ENCODE measurements at regions not wholly inside any gene's neighbourhood (a gene's known extent, or its start where the extent isn't known, plus 50 kb on each side); places are given as distances from the start of the nearest gene placed in this dataset.

DNA sequence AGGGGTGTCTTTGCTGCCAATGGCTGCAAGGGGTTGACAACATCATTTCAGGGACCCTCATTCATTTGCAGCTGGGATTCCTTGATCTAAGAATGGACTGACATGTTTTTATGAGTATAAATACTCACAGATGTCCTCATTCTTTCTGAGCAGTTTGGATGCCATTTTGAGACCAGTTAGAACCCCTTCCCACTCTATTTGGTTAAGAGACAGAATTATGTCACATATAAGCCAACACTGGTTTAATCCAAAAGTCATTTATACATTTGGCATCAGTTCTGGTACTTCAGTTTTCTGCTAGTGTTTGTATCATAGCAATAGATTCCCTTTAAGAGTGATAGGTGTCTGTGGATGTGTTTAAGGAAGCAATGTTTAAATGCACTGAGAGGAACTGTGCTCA lies 248.8 kb downstream of the SAMD5 start:
- H3K4me1 Mint-ChIP-seq, result no peaks in the 10 kb centered on the region

DNA sequence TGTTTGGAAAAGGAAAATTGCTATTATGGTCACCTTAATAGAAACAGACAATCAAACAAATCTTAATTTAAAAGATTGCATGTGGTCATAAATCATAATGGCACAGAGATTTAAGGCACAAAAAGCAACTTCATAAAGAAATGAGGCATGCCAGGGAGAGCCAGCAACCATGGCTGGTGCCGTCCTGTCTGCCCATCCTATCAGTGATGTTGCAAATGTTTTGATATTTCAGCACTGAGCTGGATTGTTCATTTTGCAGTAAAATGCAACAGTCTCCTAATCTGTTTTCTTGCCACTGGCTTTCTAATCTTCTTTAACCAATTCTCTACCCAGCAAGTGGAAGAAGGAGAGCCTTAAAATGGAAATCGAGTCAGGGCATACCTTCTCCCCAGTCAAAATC lies 249.8 kb downstream of the SAMD5 start:
- H3K9me3 Mint-ChIP-seq, result no peaks in the 10 kb centered on the region
- no peak overlapping the region for H3K4me3 Mint-ChIP-seq
- no peaks in the 10 kb centered on the region for H3K36me3 Mint-ChIP-seq (ENCODE audit: low read depth)
- DNase-seq, result no peak
- no peaks in the 10 kb centered on the region for H3K4me1 Mint-ChIP-seq
- ChIA-PET POLR2A (no interaction called here), CTCF (no interaction called here)
- H3K27ac Mint-ChIP-seq, result no peak overlapping the region
- H3K27me3 Mint-ChIP-seq, result no peaks in the 10 kb centered on the region

More for the DNA sequence above, 248.8 kb downstream of the SAMD5 start:
- no peak for DNase-seq
- ChIA-PET POLR2A (no interaction called here), CTCF (no interaction called here)
- Mint-ChIP-seq H3K27ac (no peak overlapping the region), H3K36me3 (ENCODE audit: low read depth) (no peaks in the 10 kb centered on the region), H3K27me3 (no peaks in the 10 kb centered on the region), H3K4me3 (no peak overlapping the region), H3K9me3 (no peaks in the 10 kb centered on the region)

DNA sequence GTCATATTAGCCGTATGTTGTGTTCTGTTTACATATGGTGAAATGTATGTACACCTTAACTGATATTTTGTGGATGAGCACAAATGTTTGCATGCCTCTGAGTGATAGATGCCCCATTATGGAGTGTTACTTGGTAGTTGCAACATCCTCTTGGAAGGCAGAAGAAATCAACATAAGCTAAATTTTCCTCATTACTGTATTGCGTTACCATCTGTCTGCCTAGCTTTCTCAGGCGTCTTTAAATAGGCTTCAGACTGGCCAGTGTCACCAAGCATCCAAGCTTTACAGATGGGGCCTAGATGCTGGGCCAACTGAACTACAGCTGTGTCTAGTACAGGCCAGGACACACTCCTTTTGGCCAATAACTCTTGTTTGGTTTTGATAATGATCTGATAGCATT lies 250.6 kb downstream of the SAMD5 start:
- H3K27ac Mint-ChIP-seq, result no peak overlapping the region
- no peaks in the 10 kb centered on the region for H3K9me3 Mint-ChIP-seq
- POLR2A ChIA-PET, result no interaction called here
- H3K27me3 Mint-ChIP-seq, result no peaks in the 10 kb centered on the region
- no peak for DNase-seq
- no peak overlapping the region for H3K4me3 Mint-ChIP-seq
- no peaks in the 10 kb centered on the region for H3K4me1 Mint-ChIP-seq
- CTCF ChIA-PET, result interaction anchor here (0.6 kb wide), 1 partner anchor 262 kb away, joined by 3 read pairs; no protein-coding TSS in a partner anchor
- H3K36me3 Mint-ChIP-seq (ENCODE audit: low read depth), result no peaks in the 10 kb centered on the region

DNA sequence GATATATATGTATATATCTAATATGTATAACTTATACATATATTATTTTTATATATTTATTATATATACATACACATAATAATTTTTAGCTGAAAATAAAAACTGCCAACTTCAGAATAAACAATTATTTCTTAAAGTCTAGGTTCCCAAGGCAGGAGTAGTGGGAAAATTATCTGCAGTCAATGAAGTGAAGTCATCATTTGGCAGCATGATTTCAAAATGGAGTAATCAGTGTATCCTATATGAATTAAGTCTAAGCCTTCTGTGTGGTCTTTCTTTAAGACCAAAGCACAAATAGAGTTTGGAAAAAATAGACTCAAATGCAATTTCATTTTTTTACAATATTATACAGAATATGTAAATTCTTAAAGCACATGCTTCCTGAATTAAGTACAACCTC lies 251.0 kb downstream of the SAMD5 start:
- no peaks in the 10 kb centered on the region for H3K4me1 Mint-ChIP-seq
- H3K36me3 Mint-ChIP-seq (ENCODE audit: low read depth), result no peaks in the 10 kb centered on the region
- H3K27ac Mint-ChIP-seq, result no peak overlapping the region
- ChIA-PET CTCF (interaction anchor here (0.6 kb wide), 1 partner anchor 261 kb away, joined by 3 read pairs; no protein-coding TSS in a partner anchor), POLR2A (no interaction called here)
- H3K27me3 Mint-ChIP-seq, result no peaks in the 10 kb centered on the region
- H3K9me3 Mint-ChIP-seq, result no peaks in the 10 kb centered on the region
- no peak overlapping the region for H3K4me3 Mint-ChIP-seq
- no peak for DNase-seq

DNA sequence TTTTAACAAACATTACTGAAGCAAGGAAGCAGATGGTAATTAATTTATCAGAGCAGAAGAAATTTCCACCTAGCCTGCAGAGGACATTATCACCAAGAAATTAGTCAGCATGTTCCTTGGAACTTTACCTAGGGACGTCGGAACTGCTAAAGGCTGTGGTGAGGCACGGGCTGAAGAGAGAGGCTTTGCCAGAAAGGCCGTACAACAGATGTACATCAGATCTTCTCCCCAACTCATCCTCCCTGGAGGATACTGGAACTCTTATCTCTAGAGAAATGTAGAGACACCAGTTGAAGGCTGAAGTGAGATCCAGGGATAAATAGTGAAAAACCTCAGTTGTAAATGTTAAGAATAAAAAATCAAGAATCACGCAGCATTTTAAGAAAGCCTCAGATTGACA lies 257.1 kb downstream of the SAMD5 start:
- CTCF ChIA-PET, result no interaction called here
- H3K36me3 Mint-ChIP-seq (ENCODE audit: low read depth), result no peaks in the 10 kb centered on the region
- no peaks in the 10 kb centered on the region for H3K9me3 Mint-ChIP-seq
- no peaks in the 10 kb centered on the region for H3K27me3 Mint-ChIP-seq
- H3K27ac Mint-ChIP-seq, result no peak overlapping the region
- H3K4me1 Mint-ChIP-seq, result no peaks in the 10 kb centered on the region
- DNase-seq, result no peak
- POLR2A ChIA-PET, result no interaction called here
- H3K4me3 Mint-ChIP-seq, result no peak overlapping the region

DNA sequence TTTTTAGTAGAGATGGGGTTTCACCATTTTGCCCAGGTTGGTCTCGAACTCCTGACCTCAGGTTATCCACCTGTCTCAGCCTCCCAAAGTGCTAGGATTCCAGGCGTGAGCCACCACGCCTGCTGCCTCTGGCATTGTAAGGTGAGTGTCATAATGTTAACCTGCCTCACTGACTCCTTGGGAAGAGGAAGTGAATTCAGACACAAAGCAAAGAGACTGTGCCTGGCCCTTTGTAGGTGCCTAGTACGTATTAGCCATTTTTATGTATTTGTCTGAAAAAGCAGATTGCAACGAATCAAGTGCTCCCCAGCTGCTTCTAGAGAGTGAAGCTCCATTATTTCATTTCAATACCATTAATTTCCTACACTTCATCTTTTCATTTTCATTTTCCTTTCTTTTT lies 260.5 kb downstream of the SAMD5 start:
- ChIA-PET CTCF (no interaction called here), POLR2A (no interaction called here)
- H3K4me1 Mint-ChIP-seq, result no peaks in the 10 kb centered on the region
- no peak overlapping the region for H3K4me3 Mint-ChIP-seq
- no peaks in the 10 kb centered on the region for H3K9me3 Mint-ChIP-seq
- no peaks in the 10 kb centered on the region for H3K27me3 Mint-ChIP-seq
- H3K36me3 Mint-ChIP-seq (ENCODE audit: low read depth), result no peaks in the 10 kb centered on the region
- no peak overlapping the region for H3K27ac Mint-ChIP-seq
- no peak for DNase-seq

DNA sequence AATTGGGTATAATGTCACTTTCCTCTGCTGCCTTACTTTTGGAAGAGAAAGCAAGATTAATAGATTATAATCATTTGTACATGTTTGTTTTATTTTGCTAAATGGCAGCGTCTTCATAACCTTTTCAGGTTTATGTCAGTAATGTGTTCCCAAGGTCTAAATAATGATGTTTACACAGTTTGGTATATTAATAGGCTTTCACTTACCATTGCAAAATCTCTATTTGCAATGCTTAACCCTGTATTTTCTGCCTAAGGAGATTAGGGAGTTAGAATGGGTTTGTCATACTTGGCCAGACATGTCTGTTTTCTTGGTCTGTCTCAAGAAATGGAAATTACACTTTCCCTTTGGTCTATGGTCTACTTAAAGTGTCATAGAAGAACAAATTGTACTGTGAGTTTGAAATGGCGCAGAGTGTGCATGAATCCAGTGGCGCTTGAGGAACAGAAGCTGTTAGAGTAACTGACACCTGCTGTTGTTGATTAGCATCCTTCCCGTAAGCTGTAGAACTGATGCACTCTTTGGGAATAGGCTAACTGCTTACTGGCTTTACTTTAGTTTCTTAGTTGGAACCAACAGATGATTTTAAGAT lies 261.1 kb downstream of the SAMD5 start:
- Mint-ChIP-seq H3K36me3 (ENCODE audit: low read depth) (no peaks in the 10 kb centered on the region), H3K9me3 (no peaks in the 10 kb centered on the region), H3K27ac (no peak overlapping the region), H3K4me3 (no peak overlapping the region), H3K4me1 (no peaks in the 10 kb centered on the region), H3K27me3 (no peaks in the 10 kb centered on the region)
- CTCF ChIA-PET, result no interaction called here
- POLR2A ChIA-PET, result no interaction called here
- no peak for DNase-seq

DNA sequence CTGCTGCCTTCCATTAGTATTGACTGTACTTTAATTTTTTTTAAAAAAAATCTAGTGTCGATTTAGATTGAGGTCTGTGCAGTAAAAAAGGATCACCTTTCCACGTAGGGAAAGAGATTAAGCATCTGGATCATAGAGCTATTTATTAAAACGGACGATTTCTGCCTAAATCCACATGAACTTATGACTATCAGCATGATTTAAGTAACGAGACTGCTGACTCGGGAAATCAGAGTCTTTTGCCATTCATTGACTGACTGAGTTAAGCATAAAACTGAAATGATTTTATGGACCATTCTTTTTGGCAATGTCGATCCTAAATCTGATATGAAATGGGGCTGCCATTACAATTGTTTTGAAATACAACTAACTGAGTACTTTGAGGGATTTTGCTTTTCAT lies 261.7 kb downstream of the SAMD5 start:
- no peaks in the 10 kb centered on the region for H3K4me1 Mint-ChIP-seq
- no peak overlapping the region for H3K27ac Mint-ChIP-seq
- no peaks in the 10 kb centered on the region for H3K36me3 Mint-ChIP-seq (ENCODE audit: low read depth)
- H3K27me3 Mint-ChIP-seq, result no peaks in the 10 kb centered on the region
- no peak for DNase-seq
- POLR2A ChIA-PET, result no interaction called here
- H3K4me3 Mint-ChIP-seq, result no peak overlapping the region
- CTCF ChIA-PET, result no interaction called here
- H3K9me3 Mint-ChIP-seq, result no peaks in the 10 kb centered on the region

DNA sequence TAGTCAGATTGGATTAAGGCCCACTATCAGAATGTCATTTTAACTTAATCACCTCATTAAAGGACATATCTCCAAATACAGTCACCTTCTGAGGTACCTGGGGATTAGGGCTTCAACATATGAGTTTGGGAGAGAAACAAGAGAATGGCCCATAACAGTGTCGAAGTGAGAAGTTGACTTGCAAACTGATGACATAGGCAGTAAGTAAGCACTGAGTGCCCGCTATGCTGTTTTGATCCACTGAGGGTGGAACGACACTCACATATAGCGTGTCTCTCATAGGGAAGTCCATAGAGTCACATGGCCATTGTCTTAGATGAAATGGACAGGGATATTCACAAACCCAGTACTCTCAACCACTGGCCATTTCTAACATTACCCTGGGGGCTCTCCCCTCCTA lies 264.2 kb downstream of the SAMD5 start:
- no peak overlapping the region for H3K27ac Mint-ChIP-seq
- H3K36me3 Mint-ChIP-seq (ENCODE audit: low read depth), result no peaks in the 10 kb centered on the region
- no peaks in the 10 kb centered on the region for H3K4me1 Mint-ChIP-seq
- H3K27me3 Mint-ChIP-seq, result no peaks in the 10 kb centered on the region
- POLR2A ChIA-PET, result no interaction called here
- no peak for DNase-seq
- H3K4me3 Mint-ChIP-seq, result no peak overlapping the region
- CTCF ChIA-PET, result no interaction called here
- H3K9me3 Mint-ChIP-seq, result no peaks in the 10 kb centered on the region

DNA sequence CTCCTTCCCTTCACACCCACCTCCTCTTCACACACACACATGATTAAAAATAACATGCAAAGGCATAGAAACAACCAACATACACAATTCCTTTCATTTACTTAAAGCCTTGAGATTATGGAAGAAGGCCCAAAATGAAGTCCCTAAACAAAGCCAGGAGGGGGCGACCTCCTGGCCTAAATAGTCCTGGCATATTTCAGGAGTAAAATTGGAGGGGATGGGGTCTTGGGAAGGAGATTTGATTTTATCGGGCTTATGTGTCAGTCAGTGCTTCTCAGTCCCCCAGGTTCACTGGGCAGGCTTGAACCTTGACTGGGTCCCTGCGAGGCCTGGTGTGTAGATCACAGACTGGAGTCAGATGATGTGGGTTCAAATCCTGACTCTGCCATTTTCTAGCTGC lies 266.4 kb downstream of the SAMD5 start:
- DNase-seq, result no peak
- H3K36me3 Mint-ChIP-seq (ENCODE audit: low read depth), result no peaks in the 10 kb centered on the region
- H3K27me3 Mint-ChIP-seq, result no peaks in the 10 kb centered on the region
- no peaks in the 10 kb centered on the region for H3K9me3 Mint-ChIP-seq
- ChIA-PET POLR2A (no interaction called here), CTCF (no interaction called here)
- H3K27ac Mint-ChIP-seq, result no peak overlapping the region
- H3K4me3 Mint-ChIP-seq, result no peak overlapping the region
- no peaks in the 10 kb centered on the region for H3K4me1 Mint-ChIP-seq

DNA sequence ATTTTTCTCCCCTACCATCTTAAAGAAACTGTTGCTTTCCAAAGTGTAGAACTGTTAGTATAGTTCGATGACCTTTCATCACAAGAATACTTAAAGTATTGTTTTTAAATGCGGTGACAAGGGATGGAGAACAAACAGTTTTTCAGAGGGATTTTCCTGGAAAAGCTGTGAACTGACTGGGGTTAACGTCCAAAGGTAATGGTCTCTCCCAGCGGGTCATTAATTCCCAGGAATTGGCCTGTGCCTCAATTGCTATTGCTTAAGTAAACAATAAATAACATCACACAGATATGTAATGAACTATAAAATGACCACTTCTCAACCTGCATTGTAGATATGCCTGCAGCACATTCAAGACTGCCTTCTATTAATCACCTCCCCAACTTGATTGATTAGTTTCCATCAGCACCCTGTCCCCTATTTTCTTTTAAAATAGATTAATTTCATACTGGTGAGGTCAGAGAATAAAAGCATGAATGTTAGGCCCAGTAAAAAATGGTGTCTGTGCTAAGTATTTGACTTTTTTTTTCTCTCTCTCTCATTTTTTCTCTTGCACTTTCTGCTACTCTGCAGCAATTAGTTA lies 268.2 kb downstream of the SAMD5 start:
- ChIA-PET CTCF (no interaction called here), POLR2A (no interaction called here)
- Mint-ChIP-seq H3K27ac (no peak overlapping the region), H3K27me3 (no peaks in the 10 kb centered on the region), H3K4me3 (no peak overlapping the region), H3K9me3 (no peaks in the 10 kb centered on the region), H3K36me3 (ENCODE audit: low read depth) (no peaks in the 10 kb centered on the region), H3K4me1 (no peaks in the 10 kb centered on the region)
- DNase-seq, result no peak

DNA sequence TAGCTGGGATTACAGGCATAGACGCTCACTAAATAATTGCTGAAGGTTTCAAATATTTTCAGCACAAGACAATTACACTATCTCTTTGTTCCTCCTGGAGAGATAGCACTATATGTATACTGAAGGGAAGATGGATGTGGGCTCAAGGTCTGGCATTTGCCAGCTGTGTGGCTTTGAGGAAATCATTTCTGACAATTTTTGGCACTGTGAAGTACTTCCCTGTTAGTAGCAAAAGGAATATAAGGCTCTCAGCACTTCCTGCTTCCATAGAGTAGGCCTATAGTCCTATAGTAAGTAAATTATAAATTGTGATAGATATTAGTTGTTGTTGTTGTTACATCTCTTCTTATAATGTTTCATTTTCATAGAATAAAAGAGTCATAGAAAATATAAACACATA lies 271.1 kb downstream of the SAMD5 start:
- H3K27me3 Mint-ChIP-seq, result no peaks in the 10 kb centered on the region
- DNase-seq, result no peak
- CTCF ChIA-PET, result interaction anchor here (0.6 kb wide), 1 partner anchor 139 kb away, joined by 3 read pairs; no protein-coding TSS in a partner anchor
- H3K9me3 Mint-ChIP-seq, result no peaks in the 10 kb centered on the region
- H3K27ac Mint-ChIP-seq, result no peak overlapping the region
- H3K4me3 Mint-ChIP-seq, result no peak overlapping the region
- no peaks in the 10 kb centered on the region for H3K4me1 Mint-ChIP-seq
- POLR2A ChIA-PET, result no interaction called here
- no peaks in the 10 kb centered on the region for H3K36me3 Mint-ChIP-seq (ENCODE audit: low read depth)

DNA sequence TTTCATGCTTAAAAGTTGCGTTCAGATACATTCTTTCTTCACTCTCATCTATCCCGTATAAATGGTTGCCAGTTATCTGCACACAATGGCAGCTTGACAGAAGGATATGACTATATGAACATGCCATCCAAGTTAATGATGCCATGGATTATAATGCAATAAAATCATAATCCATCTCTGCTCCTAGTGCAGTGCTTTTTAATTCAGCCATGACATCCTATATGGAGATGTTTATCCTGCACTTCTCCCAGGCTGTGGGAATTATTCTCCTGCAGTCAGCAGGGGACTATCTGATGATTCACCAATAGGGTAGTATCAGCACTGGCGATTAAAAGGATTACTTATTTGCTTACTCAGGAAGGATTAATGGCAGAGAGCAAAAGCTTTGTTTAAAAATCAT lies 273.8 kb downstream of the SAMD5 start:
- no peaks in the 10 kb centered on the region for H3K4me1 Mint-ChIP-seq
- no peaks in the 10 kb centered on the region for H3K27me3 Mint-ChIP-seq
- POLR2A ChIA-PET, result no interaction called here
- H3K36me3 Mint-ChIP-seq (ENCODE audit: low read depth), result no peaks in the 10 kb centered on the region
- no peak for DNase-seq
- H3K27ac Mint-ChIP-seq, result no peak overlapping the region
- CTCF ChIA-PET, result interaction anchor here (0.7 kb wide), 1 partner anchor 68 kb away, joined by 5 read pairs; no protein-coding TSS in a partner anchor
- no peaks in the 10 kb centered on the region for H3K9me3 Mint-ChIP-seq
- H3K4me3 Mint-ChIP-seq, result no peak overlapping the region

DNA sequence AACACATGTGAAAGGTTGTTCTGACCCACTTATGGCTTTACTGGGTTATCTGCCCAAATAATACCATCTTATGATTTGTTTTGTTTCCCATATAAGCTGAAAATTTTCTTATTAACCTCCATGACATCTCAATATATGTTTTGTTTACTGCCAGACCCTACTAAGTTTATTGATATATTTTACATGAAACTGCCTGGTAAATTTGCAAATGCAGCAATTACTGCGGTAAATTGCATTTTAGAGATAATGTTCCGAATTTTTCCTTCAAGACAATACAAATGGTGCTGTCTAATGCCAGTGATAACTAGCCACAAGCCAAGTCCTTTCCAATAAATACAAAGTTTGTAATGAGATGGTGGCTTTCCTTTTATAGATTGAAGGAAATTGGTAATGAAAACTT lies 275.9 kb downstream of the SAMD5 start:
- no peak for DNase-seq
- no peak overlapping the region for H3K4me3 Mint-ChIP-seq
- H3K36me3 Mint-ChIP-seq (ENCODE audit: low read depth), result no peaks in the 10 kb centered on the region
- ChIA-PET POLR2A (no interaction called here), CTCF (no interaction called here)
- no peak overlapping the region for H3K27ac Mint-ChIP-seq
- H3K27me3 Mint-ChIP-seq, result no peaks in the 10 kb centered on the region
- no peaks in the 10 kb centered on the region for H3K9me3 Mint-ChIP-seq
- no peaks in the 10 kb centered on the region for H3K4me1 Mint-ChIP-seq
